K562 (cell line): ENCODE measurements at regions not wholly inside any gene's neighbourhood (a gene's known extent, or its start where the extent isn't known, plus 50 kb on each side); places are given as distances from the start of the nearest gene placed in this dataset.

Source experiments
- ATAC-seq: fragments of 200-7000 bp; cut with Tn5 transposase; 3 replicates; pipeline ENCODE4 v1.9.1; 2020; ENCODE audit warnings: moderate library complexity
- BruUV-seq: library from RNA; stranded (reverse); fragments of 400-500 nt; replicated peaks from 2 replicates; lab custom pipeline; 2021; lab: Mats Ljungman, UMichigan
- CTCF ChIA-PET: fragments of 300-600 bp; formaldehyde crosslinking; extraction: SDS; loops from one replicate; lab custom pipeline; 2021; ENCODE audit warnings: low intra/inter-chr PET ratio; lab: Yijun Ruan, JAX
- POLR2A ChIA-PET: fragments of 300-600, 350-650 bp; sonication (Branson Sonifier 250); formaldehyde crosslinking; extraction: SDS; loops from one replicate; lab custom pipeline; 2021; ENCODE audit warnings: antibody characterized with exemption, inconsistent platforms; lab: Yijun Ruan, JAX
- DNase-seq, 4 experiments: peaks; one replicate each; pipeline versions ENCODE4 v3.0.0 to v3.0.0-alpha.2; 2011 to 2018; ENCODE audit warnings: low spot score in 3 of 4, mixed read lengths in 3 of 4; ENCODE audit errors: extremely low read depth in 1 of 4
- FAIRE-seq: peaks from 2 replicates; lab custom pipeline; 2011; peaks lifted over from hg19 to GRCh38; lab: Jason Lieb, UNC
- H2AFZ ChIP-seq: 2 replicates; pipeline ENCODE4 v1.6.0; 2011; ENCODE audit warnings: low read depth, low read length, control low read depth, inconsistent platforms
- H3K27ac ChIP-seq: fragments of 200-600 bp; 3 replicates; pipeline ENCODE4 v1.8.0; 2011; ENCODE audit warnings: low read depth, mild to moderate bottlenecking, control low read depth, inconsistent platforms, low read length, moderate library complexity, mixed read lengths; ENCODE audit errors: extremely low read depth
- H3K27me3 ChIP-seq, 2 experiments: fragments of 300-600 bp in 1 of 2; 2 replicates in 1 of 2; 3 replicates in 1 of 2; pipeline versions ENCODE4 v1.6.0 to v1.8.0; 2011; ENCODE audit warnings: inconsistent platforms in 2 of 2, low read length in 2 of 2, mild to moderate bottlenecking in 1 of 2, mixed read lengths in 1 of 2, moderate library complexity in 1 of 2; ENCODE audit not compliant: control insufficient read depth in 2 of 2, insufficient read depth in 2 of 2
- H3K36me3 ChIP-seq: fragments of 300-600 bp; 3 replicates; pipeline ENCODE4 v1.8.0; 2011; ENCODE audit warnings: mild to moderate bottlenecking, low read length, inconsistent platforms; ENCODE audit not compliant: control insufficient read depth, insufficient read depth
- H3K4me1 ChIP-seq, 2 experiments: fragments of 200-600 bp in 1 of 2; replicated peaks in 1 of 2; 2 replicates in 1 of 2; 3 replicates in 1 of 2; pipeline versions ENCODE4 v1.5.1 to v1.8.0; 2011; ENCODE audit warnings: inconsistent platforms in 2 of 2, low read length in 2 of 2, mild to moderate bottlenecking in 1 of 2, mixed read lengths in 1 of 2, moderate library complexity in 1 of 2; ENCODE audit not compliant: control insufficient read depth in 2 of 2, insufficient read depth in 2 of 2
- H3K4me2 ChIP-seq: 2 replicates; pipeline ENCODE4 v1.6.1; 2011; ENCODE audit warnings: low read length, control low read depth, inconsistent platforms, mixed read lengths; ENCODE audit not compliant: insufficient read depth
- H3K4me3 ChIP-seq: fragments of 200-600 bp; sonication (generic), shearing (Covaris generic); 2 replicates; pipeline ENCODE4 v1.5.1; 2016; ENCODE audit warnings: control low read depth, inconsistent platforms
- H3K79me2 ChIP-seq: fragments of 200-600 bp; 3 replicates; pipeline ENCODE4 v1.8.0; 2011; ENCODE audit warnings: low read length, inconsistent platforms; ENCODE audit not compliant: control insufficient read depth, insufficient read depth
- H3K9ac ChIP-seq, 2 experiments: 2 replicates each; pipeline versions ENCODE4 v1.6.0 to v1.6.1; 2011; ENCODE audit warnings: low read depth in 2 of 2, low read length in 2 of 2, control low read depth in 1 of 2, inconsistent platforms in 1 of 2, mild to moderate bottlenecking in 1 of 2, mixed read lengths in 1 of 2; ENCODE audit not compliant: insufficient read depth in 1 of 2
- H3K9me1 ChIP-seq: one replicate; pipeline ENCODE4 v1.6.0; 2011; ENCODE audit warnings: inconsistent platforms, mild to moderate bottlenecking, low read length, moderate library complexity; ENCODE audit not compliant: control insufficient read depth, insufficient read depth
- H3K9me3 ChIP-seq: replicated peaks from 2 replicates; pipeline ENCODE4 v1.5.1; 2011; ENCODE audit warnings: low read depth, low read length, inconsistent platforms; ENCODE audit not compliant: control insufficient read depth, insufficient read depth
- H4K20me1 ChIP-seq: replicated peaks from 2 replicates; pipeline ENCODE4 v1.6.1; 2011; ENCODE audit warnings: low read length, inconsistent platforms, mixed read lengths; ENCODE audit not compliant: control insufficient read depth, insufficient read depth
- ESRRA ChIP-seq: fragments of 450-650 bp; IDR thresholded peaks from 2 replicates; pipeline ENCODE4 v1.6.1; 2014; ENCODE audit warnings: low read depth, mild to moderate bottlenecking, moderate library complexity, borderline replicate concordance
- FOS ChIP-seq: IDR thresholded peaks from 3 replicates; pipeline ENCODE4 v1.6.1; 2011; ENCODE audit not compliant: insufficient read length; ENCODE audit errors: extremely low read depth
- FOXO4 ChIP-seq: fragments of 450-650 bp; formaldehyde crosslinking; IDR thresholded peaks from 2 replicates; pipeline ENCODE4 v1.4.0; 2020; ENCODE audit warnings: mild to moderate bottlenecking, moderate library complexity
- HMGN3 ChIP-seq: IDR thresholded peaks from 2 replicates; pipeline ENCODE4 v1.6.1; 2011; ENCODE audit warnings: borderline replicate concordance, low read depth, mild to moderate bottlenecking, mixed read lengths, low read length; ENCODE audit not compliant: insufficient read length; ENCODE audit errors: extremely low read depth
- ILK ChIP-seq: fragments of 450-650 bp; IDR thresholded peaks from 2 replicates; pipeline ENCODE4 v1.6.1; 2016; ENCODE audit warnings: missing genetic modification characterization, low read depth, mild to moderate bottlenecking, missing compliant biosample characterization, moderate library complexity, borderline replicate concordance
- KDM2B ChIP-seq: fragments of 250-450 bp; sonication (Bioruptor Pico); IDR thresholded peaks from 2 replicates; pipeline ENCODE4 v1.8.0; 2021; ENCODE audit warnings: mild to moderate bottlenecking, moderate library complexity
- LEF1 ChIP-seq: fragments of 450-650 bp; IDR thresholded peaks from 2 replicates; pipeline ENCODE4 v1.6.1; 2016; ENCODE audit warnings: mild to moderate bottlenecking
- MEIS2 ChIP-seq: fragments of 450-650 bp; IDR thresholded peaks from 2 replicates; pipeline ENCODE4 v1.6.1; 2014; ENCODE audit warnings: mild to moderate bottlenecking; ENCODE audit not compliant: partially characterized antibody
- POU5F1 ChIP-seq: fragments of 150-350 bp; IDR thresholded peaks from 2 replicates; pipeline ENCODE4 v1.6.1; 2014; ENCODE audit warnings: borderline replicate concordance, low read length, low read depth, mild to moderate bottlenecking; ENCODE audit not compliant: partially characterized antibody
- RBM22 ChIP-seq: fragments of 200-400 bp; formaldehyde crosslinking; IDR thresholded peaks from 2 replicates; pipeline ENCODE4 v1.6.1; 2018; ENCODE audit warnings: low read length, low read depth; ENCODE audit not compliant: poor library complexity, severe bottlenecking
- SAFB ChIP-seq: fragments of 200-400 bp; formaldehyde crosslinking; IDR thresholded peaks from 2 replicates; pipeline ENCODE4 v1.6.1; 2017; ENCODE audit warnings: low read depth, low read length, borderline replicate concordance
- TAF7 ChIP-seq: fragments of 450-650 bp; IDR thresholded peaks from 2 replicates; pipeline ENCODE4 v1.6.1; 2016; ENCODE audit warnings: missing genetic modification characterization, missing compliant biosample characterization
- ZNF449 ChIP-seq: fragments of 250-450 bp; sonication (Bioruptor Pico); IDR thresholded peaks from 2 replicates; pipeline ENCODE4 v1.8.0; 2022; ENCODE audit warnings: moderate library complexity, mild to moderate bottlenecking, inconsistent platforms
- ZNF699 ChIP-seq: fragments of 250-450 bp; sonication (Bioruptor Pico); IDR thresholded peaks from 2 replicates; pipeline ENCODE4 v1.8.0; 2021; ENCODE audit warnings: mild to moderate bottlenecking, moderate library complexity; ENCODE audit not compliant: insufficient replicate concordance
- WGBS: fragments of 100-300 bp; shearing (Covaris generic); methylation state at CpG from one replicate; pipeline ENCODE4 v1.1.6; 2016; ENCODE audit warnings: low coverage, mixed read lengths; ENCODE audit not compliant: insufficient coverage; ENCODE audit errors: missing lambda C conversion rate; 5-methylcytosine and 5-hydroxymethylcytosine counted together
- in situ Hi-C: fragments of 300-500 bp; cut with MboI; formaldehyde crosslinking; loops from 4 replicates; pipeline ENCODE4 v1.15.0; 2018; ENCODE audit warnings: inconsistent platforms, mixed read lengths
- intact Hi-C: fragments of 100-400 bp; cut with micrococcal nuclease; formaldehyde crosslinking; loops from 2 replicates; pipeline ENCODE4 v1.14.2; 2022

GRCh38 chr9:61668846-61669245 is 479.0 kb downstream of the SPATA31A7 start:
- no peak for FAIRE-seq
- ATAC-seq = no peak
- ChIA-PET CTCF (no interaction called here), POLR2A (no interaction called here)
- H3K4me1 ChIP-seq = peaks cover 0 to 6% of the 10 kb centered on the region in 2 experiments; a peak in 2 of 5 replicates
- peaks cover 0 to 5% of the 10 kb centered on the region in 2 experiments; a peak in 1 of 5 replicates for H3K27me3 ChIP-seq
- H4K20me1 ChIP-seq = no peaks in the 10 kb centered on the region
- no peak overlapping the region for H3K9ac ChIP-seq
- TF ChIP-seq ILK (tag) (no peak), ZNF699 (CRISPR knock-in tag) (no peak), LEF1 (no peak)
- intact Hi-C loops (no loop called here), in situ Hi-C loops (loop anchor here (25.0 kb wide), 1 partner anchor 193 kb away; no protein-coding TSS in a partner anchor)
- no peaks in the 10 kb centered on the region for H3K36me3 ChIP-seq
- H3K9me3 ChIP-seq = no peaks in the 10 kb centered on the region
- no peaks in the 10 kb centered on the region for H3K9me1 ChIP-seq
- no peak overlapping the region for H2AFZ ChIP-seq
- no peaks in the 10 kb centered on the region for H3K79me2 ChIP-seq
- no TSS peak for BruUV-seq
- no peak overlapping the region for H3K27ac ChIP-seq
- H3K4me3 ChIP-seq = no peak overlapping the region
- no peak for DNase-seq
- 5% methylated on average over 13 of the region's 14 CpGs for WGBS
- H3K4me2 ChIP-seq = no peak overlapping the region

DNA sequence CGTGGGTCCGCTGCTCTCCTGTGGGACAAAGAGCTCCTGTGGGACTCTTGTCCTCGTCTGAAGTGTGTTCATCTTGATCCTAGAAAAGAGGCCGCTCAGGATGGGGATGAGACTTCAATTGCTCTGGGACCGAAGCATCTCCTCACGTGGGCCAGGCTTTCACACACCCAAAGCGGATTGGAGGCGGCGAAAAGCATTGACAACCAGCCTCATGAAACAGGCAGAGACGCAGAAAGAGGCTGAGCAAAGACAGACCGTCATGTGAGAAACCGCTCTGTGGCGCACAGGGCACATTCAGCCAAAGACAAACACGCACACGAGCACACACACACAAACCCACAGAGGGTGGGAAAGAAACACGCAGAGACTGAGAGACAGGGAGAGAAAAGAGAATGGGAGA is 479.5 kb downstream of the SPATA31A7 start:
- ChIA-PET CTCF (no interaction called here), POLR2A (no interaction called here)
- no peaks in the 10 kb centered on the region for H3K79me2 ChIP-seq
- H3K27me3 ChIP-seq = peaks cover 0 to 5% of the 10 kb centered on the region in 2 experiments; a peak in 1 of 5 replicates
- no peaks in the 10 kb centered on the region for H3K36me3 ChIP-seq
- no peak overlapping the region for H2AFZ ChIP-seq
- H3K9me1 ChIP-seq = no peaks in the 10 kb centered on the region
- no peak for DNase-seq
- H3K9me3 ChIP-seq = no peaks in the 10 kb centered on the region
- intact Hi-C loops (no loop called here), in situ Hi-C loops (loop anchor here (25.0 kb wide), 1 partner anchor 193 kb away; no protein-coding TSS in a partner anchor)
- no peak overlapping the region for H3K4me2 ChIP-seq
- WGBS = 18% methylated on average over 12 of the region's 16 CpGs
- H3K9ac ChIP-seq = no peak overlapping the region
- H3K4me1 ChIP-seq = peaks cover 0 to 6% of the 10 kb centered on the region in 2 experiments; a peak in 2 of 5 replicates
- no peak overlapping the region for H3K4me3 ChIP-seq
- no peak for ATAC-seq
- H4K20me1 ChIP-seq = no peaks in the 10 kb centered on the region
- FAIRE-seq = no peak
- no TSS peak for BruUV-seq
- no peak overlapping the region for H3K27ac ChIP-seq
- TF ChIP-seq POU5F1 = no peak
- no peak for TF ChIP-seq KDM2B (CRISPR knock-in tag)
- no peak for TF ChIP-seq ESRRA
- no peak for TF ChIP-seq FOS
- no peak for TF ChIP-seq ZNF449 (CRISPR knock-in tag)
- TF ChIP-seq FOXO4 = no peak
- TF ChIP-seq RBM22 = no peak
- no peak for TF ChIP-seq HMGN3
- TF ChIP-seq SAFB = no peak
- TF ChIP-seq MEIS2 = no peak
- no peak for TF ChIP-seq TAF7
